SK-MEL-5 (cell line): ENCODE measurements at regions not wholly inside any gene's neighbourhood (a gene's known extent, or its start where the extent isn't known, plus 50 kb on each side); places are given as distances from the start of the nearest gene placed in this dataset.

Experiments
- DNase-seq: peaks from one replicate; pipeline ENCODE4 v3.0.0-alpha.2; 2016; ENCODE audit warnings: low read depth, low spot score
- in situ Hi-C: cut with HindIII; loops from 2 replicates; pipeline ENCODE4 v1.10.0; 2016; ENCODE audit warnings: low sequenced_read_pairs, high pct_unique_total_duplicates, low pct_unique_long_range_greater_than_20kb

GRCh38 chr5:159639590-159639989 lies 276.7 kb upstream of the ADRA1B start:
- in situ Hi-C loops, result no loop called here

GRCh38 chr5:159640446-159640845 lies 275.8 kb upstream of the ADRA1B start:
- in situ Hi-C loops, result no loop called here
- DNase-seq, result no peak

More at GRCh38 chr5:159639590-159639989, 276.7 kb upstream of the ADRA1B start:
- DNase-seq, result no peak

- no peak for DNase-seq
- in situ Hi-C loops, result no loop called here
These were observed 275.4 kb upstream of the ADRA1B start for GRCh38 chr5:159640921-159641320.

- in situ Hi-C loops, result no loop called here
- no peak for DNase-seq
These were observed 274.8 kb upstream of the ADRA1B start for GRCh38 chr5:159641371-159642039.

- no peak for DNase-seq
These were observed 273.9 kb upstream of the ADRA1B start for GRCh38 chr5:159642379-159642778.

GRCh38 chr5:159644053-159644452 lies 272.2 kb upstream of the ADRA1B start:
- no peak for DNase-seq
- in situ Hi-C loops, result no loop called here

More at GRCh38 chr5:159642379-159642778, 273.9 kb upstream of the ADRA1B start:
- in situ Hi-C loops, result no loop called here

- in situ Hi-C loops, result no loop called here
- DNase-seq, result no peak
These were observed 271.0 kb upstream of the ADRA1B start for GRCh38 chr5:159645179-159645846.

GRCh38 chr5:159650803-159651202 lies 265.5 kb upstream of the ADRA1B start:
- DNase-seq, result no peak
- in situ Hi-C loops, result no loop called here

GRCh38 chr5:159655757-159656409 lies 260.4 kb upstream of the ADRA1B start:
- DNase-seq, result no peak
- in situ Hi-C loops, result no loop called here

GRCh38 chr5:159657298-159657697 lies 259.0 kb upstream of the ADRA1B start:
- in situ Hi-C loops, result no loop called here
- no peak for DNase-seq

- in situ Hi-C loops, result no loop called here
- no peak for DNase-seq
These were observed 258.5 kb upstream of the ADRA1B start for GRCh38 chr5:159657771-159658170.

- in situ Hi-C loops, result no loop called here
- no peak for DNase-seq
These were observed 257.9 kb upstream of the ADRA1B start for GRCh38 chr5:159658266-159658925.

- no peak for DNase-seq
- in situ Hi-C loops, result no loop called here
These were observed 255.9 kb upstream of the ADRA1B start for GRCh38 chr5:159660401-159660800.

GRCh38 chr5:159663986-159664385 lies 252.3 kb upstream of the ADRA1B start:
- no peak for DNase-seq
- in situ Hi-C loops, result no loop called here

- in situ Hi-C loops, result no loop called here
- no peak for DNase-seq
These were observed 249.0 kb upstream of the ADRA1B start for GRCh38 chr5:159667286-159667685.

- DNase-seq, result no peak
- in situ Hi-C loops, result no loop called here
These were observed 247.7 kb upstream of the ADRA1B start for GRCh38 chr5:159668556-159668955.

GRCh38 chr5:159669559-159669958 lies 246.7 kb upstream of the ADRA1B start:
- DNase-seq, result no peak
- in situ Hi-C loops, result no loop called here

- in situ Hi-C loops, result no loop called here
These were observed 244.4 kb upstream of the ADRA1B start for GRCh38 chr5:159671886-159672285.

More at GRCh38 chr5:159671886-159672285, 244.4 kb upstream of the ADRA1B start:
- DNase-seq, result no peak
